Activated CD4-positive, alpha-beta T cell treated with anti-CD3 and anti-CD28 coated beads, Interleukin-2, amount 10 ng/mL, durations not matched to agents 7 days and 5 days (primary cell): ENCODE measurements at regions not wholly inside any gene's neighbourhood (a gene's known extent, or its start where the extent isn't known, plus 50 kb on each side); places are given as distances from the start of the nearest gene placed in this dataset.

Experiments
- CTCF ChIA-PET: fragments of 350-600 bp; sonication (Branson Sonifier 250); formaldehyde crosslinking; loops from one replicate; lab custom pipeline; 2021; ENCODE audit warnings: antibody characterized with exemption; lab: Charles Lee
- POLR2A ChIA-PET: fragments of 350-600 bp; sonication (Branson Sonifier 250); formaldehyde crosslinking; loops from one replicate; lab custom pipeline; 2021; ENCODE audit warnings: antibody characterized with exemption; lab: Charles Lee
- DNase-seq: peaks from one replicate; pipeline ENCODE4 v3.0.0-alpha.2; 2020
- H3K27ac Mint-ChIP-seq: one replicate; pipeline ENCODE4 v1.8.0; 2021; ENCODE audit warnings: mild to moderate bottlenecking, moderate library complexity, mixed read lengths
- H3K27me3 Mint-ChIP-seq: one replicate; pipeline ENCODE4 v1.8.0; 2021; ENCODE audit warnings: mixed read lengths
- H3K36me3 Mint-ChIP-seq: one replicate; pipeline ENCODE4 v1.8.0; 2021; ENCODE audit warnings: low read depth, mixed read lengths
- H3K4me1 Mint-ChIP-seq: one replicate; pipeline ENCODE4 v1.8.0; 2021; ENCODE audit warnings: mixed read lengths
- H3K4me3 Mint-ChIP-seq: one replicate; pipeline ENCODE4 v1.8.0; 2021; ENCODE audit warnings: mild to moderate bottlenecking, moderate library complexity, mixed read lengths
- H3K9me3 Mint-ChIP-seq: one replicate; pipeline ENCODE4 v1.8.0; 2021; ENCODE audit warnings: mixed read lengths

- H3K4me1 Mint-ChIP-seq = no peaks in the 10 kb centered on the region
- POLR2A ChIA-PET = no interaction called here
- no peak overlapping the region for H3K4me3 Mint-ChIP-seq
- DNase-seq = no peak
- CTCF ChIA-PET = interaction anchor here (0.5 kb wide), 1 partner anchor 160 kb away, joined by 3 read pairs; no protein-coding TSS in a partner anchor
- no peaks in the 10 kb centered on the region for H3K36me3 Mint-ChIP-seq
- no peaks in the 10 kb centered on the region for H3K9me3 Mint-ChIP-seq
- H3K27ac Mint-ChIP-seq = no peak overlapping the region
- H3K27me3 Mint-ChIP-seq = no peaks in the 10 kb centered on the region
Measured at GRCh38 chrX:24410514-24411189, 50.2 kb downstream of the SUPT20HL1 start.

GRCh38 chrX:24412637-24413363 lies 52.3 kb upstream of the PDK3 start:
- POLR2A ChIA-PET = no interaction called here
- H3K27me3 Mint-ChIP-seq = no peaks in the 10 kb centered on the region
- no peak overlapping the region for H3K27ac Mint-ChIP-seq
- no peak for DNase-seq
- H3K4me3 Mint-ChIP-seq = no peak overlapping the region
- H3K36me3 Mint-ChIP-seq = no peaks in the 10 kb centered on the region
- no peaks in the 10 kb centered on the region for H3K4me1 Mint-ChIP-seq
- CTCF ChIA-PET = interaction anchor here (0.6 to 1.0 kb wide), 3 partner anchors 10 to 626 kb away, joined by 3 to 4 read pairs (median 3); no protein-coding TSS in a partner anchor
- H3K9me3 Mint-ChIP-seq = no peaks in the 10 kb centered on the region
